LHCN-M2 (cell line): ENCODE measurements at regions not wholly inside any gene's neighbourhood (a gene's known extent, or its start where the extent isn't known, plus 50 kb on each side); places are given as distances from the start of the nearest gene placed in this dataset.
"Not testable (repeated sequence)": the region's sequence is repeated elsewhere in the genome, so short reads cannot be mapped to it uniquely, and the experiment has no call there.

ENCODE experiments used
- DNase-seq: peaks from one replicate; pipeline ENCODE4 v3.0.0-alpha.2; 2012; ENCODE audit warnings: low read depth

- DNase-seq = no peak
Measured at GRCh38 chr2:2664989-2665833, 334.1 kb upstream of the MYT1L start.

DNA sequence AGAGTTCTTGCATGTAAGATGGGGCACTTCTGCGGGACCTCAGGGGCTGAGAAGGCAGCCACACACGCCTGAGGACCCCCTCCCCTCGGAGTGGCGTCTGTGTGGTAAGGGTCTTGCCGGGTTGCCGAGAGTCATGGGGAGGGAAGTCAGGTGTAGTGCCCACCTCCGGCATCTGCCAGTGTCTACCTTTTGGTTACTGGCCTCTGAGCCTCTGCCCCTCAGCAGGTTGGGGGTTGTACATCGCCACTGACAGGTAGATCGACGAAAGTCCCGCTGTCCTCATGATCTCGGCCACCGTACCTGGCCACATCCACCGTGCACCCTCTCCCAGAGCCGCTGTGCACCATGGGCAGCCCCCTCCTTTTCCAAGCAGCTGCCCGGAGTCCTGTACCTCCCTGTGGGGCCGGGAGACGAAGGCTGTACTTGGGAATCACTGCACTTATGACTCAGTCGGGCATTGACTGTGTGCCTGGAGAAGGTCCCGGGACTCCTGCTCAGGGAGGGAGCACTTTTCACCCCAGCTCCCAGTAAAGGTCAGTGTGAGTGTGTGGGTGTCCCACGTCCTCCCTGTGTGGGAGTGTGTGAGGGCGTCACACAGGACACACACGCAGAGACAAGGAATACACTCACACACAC lies 332.4 kb upstream of the MYT1L start:
- no peak for DNase-seq

DNA sequence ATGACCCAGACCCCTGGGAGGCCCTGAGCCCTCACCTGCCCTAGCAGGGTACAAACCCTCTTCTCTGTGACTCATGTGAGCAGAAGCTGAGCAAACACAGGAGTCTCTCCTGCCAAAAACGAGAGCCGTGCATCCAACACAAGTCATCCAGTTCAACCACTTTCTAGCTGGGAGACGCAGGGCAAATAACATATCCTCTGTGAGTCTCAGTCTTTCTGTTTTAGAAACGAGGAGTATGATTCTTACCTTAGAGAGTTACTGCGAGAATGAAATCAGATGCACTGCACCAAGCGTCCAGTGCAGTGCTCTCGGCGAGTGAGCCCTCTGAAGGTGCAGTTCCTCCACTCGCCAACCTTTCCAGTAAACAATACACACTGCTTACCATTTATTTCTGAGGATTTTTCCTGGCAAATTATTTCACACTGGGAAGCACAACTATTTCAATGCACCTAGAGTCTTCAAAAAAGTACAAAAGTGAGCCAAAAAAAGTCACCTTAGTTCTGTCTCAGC lies 331.8 kb upstream of the MYT1L start:
- no peak for DNase-seq

DNA sequence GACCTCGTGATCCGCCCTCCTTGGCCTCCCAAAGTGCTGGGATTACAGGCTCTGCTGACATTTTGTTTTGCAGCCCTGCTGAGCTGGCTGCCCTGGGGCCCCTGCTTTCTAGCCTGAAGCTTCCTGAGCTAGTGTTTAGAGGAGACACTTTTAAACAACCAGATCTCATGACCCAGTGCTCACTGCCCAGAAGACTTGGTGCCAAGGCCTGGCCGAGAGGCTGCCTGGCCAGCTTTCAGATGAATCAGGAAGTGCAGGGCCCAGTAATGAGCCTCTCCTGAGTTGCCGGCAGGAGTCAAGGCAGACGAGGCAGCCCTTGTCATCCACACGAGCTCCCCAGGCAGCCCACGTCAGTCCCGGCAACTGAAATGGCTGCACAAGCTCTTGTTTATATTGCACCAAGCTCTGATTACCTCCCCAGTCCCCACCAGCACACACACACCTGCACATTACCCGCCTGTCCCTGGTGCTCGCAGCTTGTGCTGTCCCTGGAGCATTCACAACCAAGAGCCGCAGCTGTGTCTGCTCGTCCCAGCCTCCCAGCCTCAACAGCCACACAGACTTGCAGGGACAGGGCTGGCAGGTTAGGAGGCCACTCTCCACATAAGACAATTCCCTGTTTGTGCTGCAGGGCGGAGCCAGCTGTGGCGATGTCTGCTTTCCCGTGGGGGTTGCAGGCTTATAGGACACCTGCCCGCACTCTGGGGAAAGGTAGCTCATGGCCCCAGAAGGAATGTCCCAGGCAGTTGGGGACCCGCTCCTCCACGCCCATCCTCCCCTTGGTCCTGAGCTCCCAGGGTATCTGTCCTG lies 331.2 kb upstream of the MYT1L start:
- DNase-seq = no peak

DNA sequence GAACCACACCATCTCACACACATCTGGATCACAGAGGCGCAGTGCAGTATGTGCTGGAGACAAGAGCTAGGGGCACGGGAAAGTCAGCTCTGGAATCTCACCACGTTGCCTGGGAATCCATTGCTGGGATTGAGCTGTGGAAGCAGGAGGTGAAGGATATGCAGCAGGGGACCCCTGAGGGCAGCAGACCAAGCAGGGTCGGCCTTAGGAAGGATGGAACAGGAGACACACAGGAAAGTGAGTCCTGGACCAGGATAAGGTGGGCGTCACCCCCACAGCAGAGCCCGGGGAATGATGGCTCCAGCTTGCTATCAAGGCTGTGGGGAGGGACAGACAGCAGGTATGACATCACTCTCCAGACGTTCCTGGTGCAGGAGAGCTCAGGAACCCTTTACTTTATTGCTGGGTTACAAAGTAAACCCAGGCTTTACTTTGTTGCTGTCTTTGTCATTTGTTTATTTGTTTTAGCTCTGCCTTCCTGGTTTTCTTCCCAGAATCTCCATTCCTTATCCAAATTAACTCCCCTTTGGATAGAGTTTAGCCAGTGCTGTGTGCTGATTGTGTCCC lies 329.8 kb upstream of the MYT1L start:
- DNase-seq = no peak

GRCh38 chr2:2657121-2657962 lies 326.3 kb upstream of the MYT1L start:
- no peak for DNase-seq

DNA sequence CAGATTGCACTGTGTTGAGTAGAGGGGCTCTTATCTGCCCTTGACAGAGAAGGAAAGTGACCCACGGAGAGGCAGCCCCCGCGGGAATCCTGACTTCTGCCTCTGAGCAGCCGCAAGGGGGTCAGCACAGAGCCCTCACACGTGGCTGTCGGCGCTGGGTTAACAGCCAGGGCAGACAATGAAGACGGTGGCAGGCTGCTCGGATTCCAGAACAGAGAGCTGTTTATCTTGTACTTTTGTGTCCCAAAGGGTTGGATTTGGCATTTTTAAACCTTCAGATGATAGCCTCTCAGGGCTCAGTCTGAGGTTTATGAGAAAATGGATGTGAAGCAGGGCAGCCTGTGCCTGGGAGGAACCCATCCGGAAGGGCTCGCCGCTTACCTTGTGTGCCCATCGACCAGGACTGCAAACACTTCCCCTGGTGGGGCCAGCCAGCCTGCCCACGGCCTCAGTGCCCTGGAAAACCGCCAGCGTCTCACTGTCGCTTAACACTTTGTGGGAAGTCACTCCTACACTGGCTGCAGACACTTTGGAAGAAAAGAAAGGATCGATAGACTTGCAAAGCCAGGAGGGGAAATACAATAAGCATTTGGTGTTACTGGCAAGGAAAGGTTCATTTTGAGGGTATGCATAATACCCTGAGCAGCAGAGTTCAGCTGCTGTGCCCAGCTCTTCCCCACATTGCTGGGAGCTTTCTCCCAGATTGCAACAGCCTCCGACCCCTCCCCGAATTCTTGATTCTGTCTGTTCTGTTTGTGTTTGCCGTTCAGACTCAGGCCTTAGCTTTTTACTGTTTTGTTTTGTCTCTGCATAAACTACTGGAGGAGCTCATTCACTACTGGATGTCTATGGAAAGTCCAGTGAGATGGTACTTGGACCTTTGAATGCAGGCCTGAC lies 325.3 kb upstream of the MYT1L start:
- DNase-seq = no peak

DNA sequence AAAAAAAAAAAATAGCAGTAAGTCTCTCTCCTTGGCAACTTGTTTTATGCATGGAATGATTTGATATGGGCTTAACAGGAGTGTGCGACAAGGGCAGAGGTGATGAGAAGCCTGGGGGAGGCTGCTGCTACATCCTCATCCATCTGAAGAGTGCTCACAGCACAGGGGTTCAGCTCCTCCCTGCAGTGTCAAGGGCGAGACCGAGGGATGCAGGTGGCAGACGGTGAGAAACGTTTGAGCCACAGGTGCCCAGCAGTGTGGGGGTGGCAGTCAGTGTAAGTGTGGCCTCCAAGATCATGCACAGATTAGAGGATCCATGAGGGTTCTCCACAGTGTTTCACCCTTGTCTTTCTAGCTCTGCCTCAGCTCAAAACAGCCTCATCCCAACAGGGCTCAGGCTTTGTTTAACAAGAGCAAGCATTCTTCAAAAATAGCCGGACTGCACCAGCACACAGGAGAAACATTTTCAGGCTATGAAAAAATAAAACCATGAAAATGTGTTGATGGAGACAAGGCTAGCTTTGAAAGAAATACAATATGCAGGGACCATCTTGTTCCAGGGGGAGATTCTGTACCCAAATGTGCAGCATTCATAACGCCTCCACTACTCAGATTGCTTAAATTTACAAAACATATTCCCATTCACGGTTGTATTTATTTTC lies 324.5 kb upstream of the MYT1L start:
- DNase-seq = no peak

DNA sequence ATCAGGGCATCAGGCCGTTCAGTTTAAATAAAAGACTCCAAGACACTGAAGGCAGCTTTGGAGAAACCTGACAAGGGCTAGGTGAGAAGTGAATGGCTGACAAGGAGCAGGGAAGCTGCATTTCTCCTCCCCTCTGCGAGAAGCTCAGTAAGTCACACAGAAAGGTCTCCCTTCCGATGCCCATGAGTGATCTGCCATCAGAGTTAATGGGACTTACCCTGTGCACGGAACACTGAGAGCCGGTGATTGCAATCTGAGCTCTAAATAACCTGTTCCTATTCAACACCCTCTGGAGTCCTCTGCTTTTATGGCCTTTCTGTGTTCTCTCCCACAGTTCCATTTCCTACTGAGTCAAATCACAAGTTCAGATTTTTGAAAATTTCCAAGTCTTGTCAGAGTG lies 322.2 kb upstream of the MYT1L start:
- no peak for DNase-seq

DNA sequence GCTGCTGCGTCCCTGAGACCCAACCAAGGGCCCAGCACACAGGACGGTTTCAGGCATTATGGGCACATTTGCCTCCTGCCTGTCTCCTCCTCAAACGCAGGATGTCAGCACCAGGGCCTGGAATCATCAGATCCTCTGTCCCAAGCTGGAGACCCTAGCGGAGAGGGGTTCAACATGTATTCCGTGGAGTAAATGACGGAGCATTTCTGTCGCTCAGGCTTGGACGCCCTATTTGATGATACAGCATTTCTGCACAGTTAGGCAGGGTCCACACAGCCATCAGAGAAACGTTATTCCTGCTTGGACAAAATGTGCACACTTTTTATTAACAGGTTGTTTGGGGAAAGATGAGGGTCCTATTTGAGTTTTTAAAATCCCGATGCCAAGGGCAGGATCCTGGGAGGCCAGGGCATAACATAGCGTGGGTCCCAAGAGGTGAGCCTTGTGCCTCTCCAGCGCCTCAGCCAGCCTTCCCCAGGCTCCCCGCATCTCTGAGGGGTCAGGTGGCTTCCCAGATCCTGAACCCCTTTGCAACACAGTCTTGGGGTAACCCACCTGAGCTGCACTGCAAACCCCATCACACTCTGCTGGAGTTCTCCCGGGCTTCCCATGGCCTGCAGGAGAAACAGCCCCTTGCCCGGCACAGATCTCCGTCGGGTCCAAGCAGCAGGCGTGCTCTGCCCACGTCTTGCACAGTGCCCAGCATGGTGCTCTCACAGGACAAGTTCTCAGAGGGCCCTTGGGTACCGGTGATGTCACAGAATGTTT lies 319.7 kb upstream of the MYT1L start:
- DNase-seq = no peak

DNA sequence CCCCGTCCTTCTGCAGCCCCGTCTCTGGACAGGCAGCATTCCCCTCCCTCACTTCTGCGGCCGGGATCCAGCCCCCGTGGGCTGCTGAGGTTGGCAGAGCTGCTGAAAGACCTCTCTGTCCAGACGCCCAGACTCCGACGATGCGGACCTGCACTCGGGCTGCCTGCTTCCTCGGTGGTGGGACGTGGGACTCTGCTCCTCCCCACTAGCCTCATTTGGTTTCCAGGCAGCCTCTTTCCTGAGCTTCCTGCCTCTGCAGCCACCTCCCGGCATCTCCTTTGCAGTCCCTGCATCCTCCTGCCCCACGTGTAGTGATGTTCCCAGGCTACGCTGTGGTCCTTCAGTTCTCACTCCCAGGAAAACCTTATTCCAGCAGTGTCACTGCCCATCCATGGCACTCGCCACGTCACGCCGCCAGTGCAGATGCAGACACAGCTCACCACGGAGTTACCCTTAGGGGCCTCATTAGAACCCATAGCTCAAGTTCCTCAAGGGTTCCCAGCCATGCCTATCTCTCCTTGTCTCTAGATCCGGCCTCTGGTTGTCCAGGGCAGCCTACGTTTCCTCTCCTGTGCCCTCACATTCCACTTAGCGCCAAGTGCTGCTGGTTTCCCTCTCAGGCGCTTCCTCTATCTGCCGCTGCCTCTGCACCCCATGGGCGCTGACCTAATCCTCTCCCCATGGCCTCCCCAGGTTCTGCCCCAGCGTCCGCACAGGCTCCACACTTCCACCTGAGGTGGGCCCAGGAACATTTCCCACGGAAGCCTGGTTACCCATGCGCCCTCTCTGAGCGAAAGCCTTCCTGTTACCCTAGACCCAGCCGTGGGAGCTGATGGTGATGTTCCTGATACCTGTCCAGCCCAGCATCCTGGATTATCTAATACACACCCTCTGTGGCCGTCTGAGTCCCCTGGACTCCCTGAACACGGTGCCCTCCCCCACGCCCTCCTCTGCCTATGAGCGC lies 318.3 kb upstream of the MYT1L start:
- no peak for DNase-seq

- DNase-seq = no peak
Measured at GRCh38 chr2:2648094-2648493, 317.0 kb upstream of the MYT1L start.

DNA sequence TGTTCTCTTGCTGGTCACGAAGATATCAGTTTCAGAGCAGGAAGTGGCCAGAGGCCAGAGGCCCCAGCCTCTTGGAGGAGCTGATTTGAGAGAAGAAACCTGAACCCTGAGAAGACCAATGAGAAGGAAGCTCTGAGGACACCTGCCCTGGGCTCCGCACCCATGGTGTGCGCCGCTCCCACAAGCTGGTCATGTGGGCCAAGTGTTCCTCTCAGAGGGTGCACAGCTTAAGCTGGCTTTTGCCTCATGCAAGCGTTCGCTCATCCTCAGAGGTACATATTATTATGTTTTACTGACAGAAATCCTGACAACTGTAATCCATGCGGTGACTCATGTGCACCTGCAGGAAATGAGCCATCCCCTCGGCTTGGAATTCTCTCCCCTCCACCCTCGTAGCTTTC lies 316.1 kb upstream of the MYT1L start:
- DNase-seq = no peak

DNA sequence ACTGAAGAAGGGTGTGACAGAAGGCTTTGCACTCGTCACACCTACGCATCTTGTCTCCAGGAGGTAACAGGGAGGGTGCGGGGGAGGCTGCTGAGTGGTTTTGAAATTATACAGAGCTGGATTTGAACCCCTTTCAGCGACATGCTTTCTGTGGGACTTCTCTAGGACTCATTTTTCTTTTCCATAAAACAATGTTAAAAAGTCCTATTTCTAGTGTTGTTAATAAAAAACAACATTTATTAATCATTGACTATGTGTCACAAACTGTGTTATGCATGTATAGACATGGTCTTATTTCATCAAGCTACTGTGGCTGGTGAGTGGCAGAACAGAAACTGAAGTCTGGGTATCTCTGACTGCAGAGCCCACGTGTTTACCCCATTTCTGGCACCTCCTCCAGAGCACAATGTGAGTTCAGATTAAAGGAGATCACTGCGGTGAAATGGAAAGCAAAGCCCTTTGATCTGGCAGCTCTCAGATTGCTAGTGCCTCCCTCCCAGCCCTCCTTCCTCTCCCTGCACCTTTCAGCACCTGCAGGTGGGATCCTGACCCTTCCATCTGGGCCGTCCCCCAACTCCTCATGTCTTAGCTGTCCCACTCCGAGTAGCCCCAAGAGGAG lies 315.5 kb upstream of the MYT1L start:
- no peak for DNase-seq

- DNase-seq = no peak
Measured at GRCh38 chr2:2645162-2645855, 314.2 kb upstream of the MYT1L start.

GRCh38 chr2:2644751-2645150 lies 313.7 kb upstream of the MYT1L start:
- not testable (repeated sequence) for DNase-seq
